Hypothalamus (tissue), 51 donors: ENCODE measurements at regions not wholly inside any gene's neighbourhood (a gene's known extent, or its start where the extent isn't known, plus 50 kb on each side); places are given as distances from the start of the nearest gene placed in this dataset.

Experiments used
- DNase-seq, 51 donors: peaks; one replicate each; lab custom pipeline; 2025; lab: John Stamatoyannopoulos, UW

GRCh38 chr1:170219163-170219562 lies 73.4 kb downstream of the NTMT2 start:
- no peak for DNase-seq

DNA sequence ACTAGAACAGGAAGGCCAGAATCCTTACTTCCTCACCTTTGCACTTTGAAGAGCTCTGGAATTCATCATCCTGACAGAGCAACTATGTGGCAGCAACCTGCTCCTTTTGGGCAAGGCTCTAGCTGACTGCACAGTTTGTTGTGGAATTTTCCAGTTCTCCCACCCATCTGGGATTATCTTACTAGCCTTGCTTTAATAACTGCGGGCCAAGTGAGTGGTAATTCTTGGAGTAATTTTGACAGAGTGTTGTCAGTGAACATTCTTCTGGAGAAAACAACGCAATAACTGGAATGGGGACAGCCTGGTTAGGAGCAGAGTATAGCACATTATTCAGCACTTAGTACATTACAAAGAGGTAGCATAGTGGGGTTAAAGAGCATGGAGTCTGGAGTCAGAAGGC lies 75.3 kb downstream of the NTMT2 start:
- no peak for DNase-seq

- DNase-seq = no peak
These were observed 75.7 kb downstream of the NTMT2 start for GRCh38 chr1:170221495-170221894.

GRCh38 chr1:170224469-170224868 lies 78.7 kb downstream of the NTMT2 start:
- DNase-seq = no peak

DNA sequence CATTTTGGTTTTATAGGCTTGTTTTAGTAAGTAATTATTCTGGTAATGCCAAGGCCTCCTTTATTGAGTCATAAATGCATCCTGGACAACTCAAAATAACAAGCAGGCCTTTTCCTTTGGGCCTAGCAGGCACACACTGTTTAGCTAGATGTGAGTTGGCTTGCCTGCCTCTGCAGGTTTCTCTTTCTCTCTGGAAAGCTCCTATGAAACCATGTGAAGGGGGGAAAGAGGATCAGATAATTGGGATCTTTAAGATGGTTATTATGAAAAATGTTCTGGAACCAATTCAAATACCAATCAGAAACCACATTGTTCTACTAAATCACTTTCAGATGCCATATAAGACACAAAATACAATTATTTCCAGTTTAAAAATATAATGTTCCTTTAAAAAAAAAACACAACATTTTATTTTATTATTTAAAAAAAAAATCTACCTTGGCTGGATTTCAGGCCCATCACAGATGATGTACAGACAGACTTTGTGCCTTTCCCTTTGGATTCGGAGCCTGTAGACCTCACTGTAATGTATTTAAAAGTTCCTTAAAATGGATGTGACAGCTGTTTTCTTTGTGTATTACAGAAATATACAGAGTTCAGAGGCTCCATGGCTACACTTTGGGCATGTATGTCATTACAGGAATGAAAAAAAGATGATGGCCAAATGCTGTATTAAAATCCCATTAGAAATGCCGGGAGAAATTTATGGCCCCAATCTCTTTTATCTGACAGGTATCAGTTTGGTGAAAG lies 80.2 kb downstream of the NTMT2 start:
- DNase-seq = no peak

GRCh38 chr1:170226767-170227166 lies 81.0 kb downstream of the NTMT2 start:
- no peak for DNase-seq

- no peak for DNase-seq
These were observed 84.6 kb downstream of the NTMT2 start for GRCh38 chr1:170230323-170230722.

DNA sequence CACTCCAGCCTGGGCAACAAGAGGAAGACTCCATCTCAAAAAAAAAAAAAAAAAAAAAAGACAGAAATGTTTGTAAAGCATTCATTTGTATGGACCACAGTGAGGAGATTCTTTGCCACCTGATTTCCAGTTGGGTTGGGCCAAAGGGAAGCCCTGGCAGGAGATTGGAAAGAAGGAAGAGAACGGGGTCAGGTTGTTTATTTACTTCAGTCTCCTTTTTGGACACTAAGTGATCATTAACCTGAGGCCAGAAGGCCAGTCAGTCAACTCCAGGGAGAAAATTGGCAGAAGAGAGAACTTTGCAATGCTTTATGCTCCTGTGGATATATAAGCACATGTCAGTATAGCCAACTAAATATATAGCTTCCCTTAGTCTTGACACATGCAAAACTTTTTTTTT lies 85.9 kb downstream of the NTMT2 start:
- DNase-seq = no peak

DNA sequence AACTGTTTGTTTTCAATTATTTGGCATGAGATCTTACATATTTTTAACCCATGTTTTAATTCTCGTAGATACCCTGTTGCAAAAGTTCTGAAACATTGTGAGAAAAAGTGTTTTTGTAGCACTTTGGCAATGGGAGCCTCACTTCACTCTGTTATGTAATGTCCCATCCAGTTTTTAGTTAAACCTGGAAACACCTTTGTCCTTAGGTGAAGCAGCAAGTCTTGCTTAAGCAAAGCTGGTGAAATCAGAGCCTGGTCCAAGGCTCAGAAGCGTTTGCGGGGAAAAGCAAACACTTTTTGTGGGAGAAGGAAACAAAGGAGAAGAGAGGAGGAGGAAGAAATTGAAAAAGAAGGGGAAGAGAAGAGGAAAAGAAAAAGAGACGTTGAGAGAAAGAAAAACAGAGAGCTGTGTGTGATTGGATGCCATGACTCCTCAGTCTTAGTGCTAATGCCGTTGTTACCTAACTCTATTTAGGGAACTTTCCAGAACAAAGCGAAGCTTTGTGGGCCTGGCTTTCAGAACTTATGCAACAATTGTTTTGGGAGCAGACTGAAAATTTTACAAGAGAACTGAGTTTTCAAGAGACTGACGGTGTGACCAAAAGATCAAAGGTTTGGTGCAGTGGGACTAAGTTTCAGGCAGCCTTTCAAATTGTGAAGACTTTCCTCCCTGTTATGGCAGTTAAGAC lies 93.1 kb downstream of the NTMT2 start:
- DNase-seq = no peak

DNA sequence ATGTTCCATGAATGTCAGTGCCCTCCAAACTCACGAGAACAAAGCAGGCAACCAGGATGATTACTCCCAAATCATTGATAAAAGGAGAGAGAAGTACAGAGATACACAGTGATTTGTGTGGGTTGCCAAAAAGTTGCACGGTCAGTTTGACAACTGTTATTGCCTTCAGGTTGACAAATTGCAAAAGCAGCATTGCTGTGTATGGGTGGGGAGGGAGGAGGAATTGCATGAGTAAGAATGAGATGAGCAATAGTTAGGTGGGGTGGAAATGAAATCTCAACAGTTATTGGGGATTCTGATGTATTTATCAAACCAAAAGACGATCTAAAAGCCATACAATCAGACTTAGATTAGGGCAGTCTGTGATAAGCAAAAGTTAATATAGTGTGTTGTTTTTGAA lies 93.7 kb downstream of the NTMT2 start:
- DNase-seq = no peak

DNA sequence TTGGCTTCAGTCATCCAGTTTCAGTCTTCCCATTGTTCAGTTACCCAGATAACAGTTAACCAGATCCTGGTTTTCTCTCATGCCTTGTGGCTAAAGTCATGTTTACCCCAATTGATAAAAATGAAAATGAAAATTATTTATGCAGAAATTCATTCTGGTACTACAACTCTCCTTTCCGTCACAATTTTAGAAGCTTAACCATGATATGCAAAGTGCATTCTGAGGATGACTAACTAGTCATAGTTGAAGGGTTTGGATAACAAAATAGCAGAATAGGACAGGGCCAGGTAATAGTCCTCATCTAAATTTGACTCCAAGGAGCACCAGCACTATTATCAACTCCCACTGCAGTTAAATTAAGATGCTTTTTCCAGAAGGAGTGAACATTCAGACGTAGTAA lies 94.7 kb downstream of the NTMT2 start:
- no peak for DNase-seq

- no peak for DNase-seq
These were observed 95.6 kb downstream of the NTMT2 start for GRCh38 chr1:170241266-170241851.

- DNase-seq = no peak
These were observed 102.2 kb downstream of the NTMT2 start for GRCh38 chr1:170247751-170248521.

GRCh38 chr1:170250531-170251276 lies 104.9 kb downstream of the NTMT2 start:
- DNase-seq = no peak

- peak in 1 of 51 donors; percentile 2 for DNase-seq
These were observed 107.3 kb downstream of the NTMT2 start for GRCh38 chr1:170252851-170253579.

DNA sequence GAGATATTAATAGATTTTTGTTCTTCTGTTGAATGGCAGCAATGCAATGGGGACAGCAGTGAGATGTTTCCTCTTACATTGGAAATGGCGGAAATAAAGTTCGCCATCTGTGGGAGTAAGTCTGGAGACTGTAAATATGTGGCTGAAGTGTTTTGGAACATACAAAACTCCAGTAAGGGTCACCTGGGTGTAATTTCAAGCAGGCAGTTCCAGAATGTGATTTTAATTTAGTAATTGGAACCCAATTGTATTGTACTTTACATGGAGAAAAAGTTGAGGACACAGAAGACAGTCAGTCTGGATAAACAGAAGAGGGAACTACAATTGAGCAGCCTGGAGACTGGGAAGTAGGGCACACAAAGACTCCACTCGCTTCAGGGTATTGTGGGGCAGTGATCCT lies 108.6 kb downstream of the NTMT2 start:
- no peak for DNase-seq

DNA sequence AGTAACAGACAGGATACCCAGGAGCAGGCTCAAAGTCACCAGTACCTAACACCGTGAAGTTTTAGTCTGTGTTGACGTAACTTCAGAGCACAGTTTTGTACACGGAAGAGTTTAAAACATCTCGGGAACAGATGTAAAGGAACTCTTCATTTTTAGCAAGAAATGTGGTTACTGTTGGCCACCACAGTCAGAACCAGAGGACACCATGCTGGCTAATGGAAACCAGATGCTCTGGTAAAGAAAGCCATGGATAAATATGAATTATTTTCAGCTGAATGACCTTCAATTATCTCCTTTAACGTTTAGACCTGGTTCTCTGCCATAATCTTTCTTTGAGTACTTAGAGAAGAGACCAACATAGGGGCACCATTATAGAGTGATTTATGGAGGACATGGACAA lies 115.9 kb downstream of the NTMT2 start:
- no peak for DNase-seq

DNA sequence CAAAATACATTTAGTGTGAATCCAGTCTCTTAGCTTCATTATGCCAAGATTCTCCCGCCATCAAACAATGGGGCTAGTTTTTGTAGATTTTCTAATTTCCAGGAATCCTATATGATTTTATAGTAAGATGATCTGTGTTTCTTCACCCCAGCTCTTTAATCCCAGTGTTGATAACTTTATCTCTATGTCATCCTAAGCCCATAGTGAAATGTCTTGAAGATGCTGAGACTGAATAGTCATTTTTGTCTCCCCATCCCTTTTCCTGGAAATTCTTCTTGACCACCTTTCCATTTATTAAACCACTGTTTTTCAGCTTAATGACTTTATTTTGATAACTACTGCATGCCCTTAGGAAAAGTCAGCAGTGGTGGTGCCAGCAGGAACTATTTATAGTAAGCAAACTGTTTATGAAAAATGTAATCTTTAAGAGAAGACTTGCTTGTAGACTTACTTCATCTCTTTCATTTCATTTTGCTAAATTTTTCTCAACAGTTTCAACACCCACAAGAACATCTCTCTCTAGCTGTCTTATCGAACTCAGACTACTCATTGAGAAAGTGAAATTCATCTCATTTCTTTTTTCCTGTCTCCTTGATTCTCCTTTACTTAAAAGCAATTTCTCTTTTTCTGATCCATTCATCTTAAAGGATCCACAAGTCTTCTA lies 116.6 kb downstream of the NTMT2 start:
- DNase-seq = no peak

DNA sequence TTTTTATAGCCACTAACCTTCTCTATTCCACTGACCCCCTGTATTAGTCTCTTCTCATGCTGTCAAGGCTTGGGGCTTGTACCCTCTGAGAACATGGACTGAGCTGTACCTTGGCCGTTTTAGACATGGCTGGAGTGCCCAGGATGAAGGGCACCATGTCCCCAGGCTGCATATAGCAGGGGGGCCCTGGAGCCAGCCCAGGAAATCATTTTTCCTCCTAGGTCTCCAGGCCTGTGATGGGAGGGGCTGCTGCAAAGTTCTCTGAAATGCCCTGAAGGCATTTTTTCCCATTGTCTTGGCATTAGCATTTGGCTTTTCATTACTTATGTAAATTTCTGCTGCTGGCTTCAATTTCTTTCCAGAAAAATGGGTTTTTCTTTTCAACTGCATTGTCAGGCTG lies 119.5 kb downstream of the NTMT2 start:
- no peak for DNase-seq
